ENCODE measurements at regions not wholly inside any gene's neighbourhood (a gene's known extent, or its start where the extent isn't known, plus 50 kb on each side); places are given as distances from the start of the nearest gene placed in this dataset.

GRCh38 chr1:68984289-68984688 is 487.4 kb upstream of the DEPDC1 start:
- H3K4me1 Mint-ChIP-seq: no peaks in the 10 kb centered on the region
- no peaks in the 10 kb centered on the region for H3K36me3 Mint-ChIP-seq (ENCODE audit: low read depth)

GRCh38 chr1:68994096-68994495 is 497.2 kb upstream of the DEPDC1 start:
- Mint-ChIP-seq H3K36me3 (ENCODE audit: low read depth) (no peaks in the 10 kb centered on the region), H3K9me3 (peaks cover 11% of the 10 kb centered on the region), H3K27ac (no peak overlapping the region), H3K4me1 (no peaks in the 10 kb centered on the region), H3K4me3 (no peak overlapping the region), H3K27me3 (ENCODE audit: low read depth) (no peaks in the 10 kb centered on the region)
- no peak for TF ChIP-seq CTCF (IDR thresholded peaks at IDR 0.05; ENCODE audit: unreplicated experiment in 3 of 3)

More at GRCh38 chr1:68984289-68984688, 487.4 kb upstream of the DEPDC1 start:
- Mint-ChIP-seq H3K27me3 (ENCODE audit: low read depth) (no peaks in the 10 kb centered on the region), H3K9me3 (peaks cover 23% of the 10 kb centered on the region), H3K27ac (no peak overlapping the region), H3K4me3 (no peak overlapping the region)
- TF ChIP-seq CTCF (IDR thresholded peaks at IDR 0.05; ENCODE audit: unreplicated experiment in 3 of 3): no peak

GRCh38 chr1:69016468-69016867 is 519.6 kb upstream of the DEPDC1 start:
- no peak overlapping the region for H3K27ac Mint-ChIP-seq
- TF ChIP-seq CTCF (IDR thresholded peaks at IDR 0.05; ENCODE audit: unreplicated experiment in 3 of 3): no peak
- H3K4me3 Mint-ChIP-seq: no peak overlapping the region
- peaks cover 10% of the 10 kb centered on the region for H3K9me3 Mint-ChIP-seq
- no peaks in the 10 kb centered on the region for H3K4me1 Mint-ChIP-seq
- H3K27me3 Mint-ChIP-seq (ENCODE audit: low read depth): no peaks in the 10 kb centered on the region
- no peaks in the 10 kb centered on the region for H3K36me3 Mint-ChIP-seq (ENCODE audit: low read depth)

- no peak overlapping the region for H3K4me3 Mint-ChIP-seq
- H3K27ac Mint-ChIP-seq: no peak overlapping the region
- H3K9me3 Mint-ChIP-seq: peaks cover 27% of the 10 kb centered on the region
- no peaks in the 10 kb centered on the region for H3K27me3 Mint-ChIP-seq (ENCODE audit: low read depth)
- TF ChIP-seq CTCF (IDR thresholded peaks at IDR 0.05; ENCODE audit: unreplicated experiment in 3 of 3): no peak
- H3K36me3 Mint-ChIP-seq (ENCODE audit: low read depth): no peaks in the 10 kb centered on the region
- H3K4me1 Mint-ChIP-seq: no peaks in the 10 kb centered on the region
Observed at GRCh38 chr1:69029649-69030048, 532.8 kb upstream of the DEPDC1 start.

GRCh38 chr1:69038379-69038778 is 529.3 kb upstream of the LRRC7 start:
- Mint-ChIP-seq H3K27ac (no peak overlapping the region), H3K9me3 (peaks cover 28% of the 10 kb centered on the region), H3K36me3 (ENCODE audit: low read depth) (no peaks in the 10 kb centered on the region), H3K4me3 (no peak overlapping the region), H3K27me3 (ENCODE audit: low read depth) (no peaks in the 10 kb centered on the region), H3K4me1 (no peaks in the 10 kb centered on the region)
- no peak for TF ChIP-seq CTCF (IDR thresholded peaks at IDR 0.05; ENCODE audit: unreplicated experiment in 3 of 3)

GRCh38 chr1:69045572-69045971 is 522.1 kb upstream of the LRRC7 start:
- no peaks in the 10 kb centered on the region for H3K36me3 Mint-ChIP-seq (ENCODE audit: low read depth)
- no peak overlapping the region for H3K27ac Mint-ChIP-seq
- TF ChIP-seq CTCF (IDR thresholded peaks at IDR 0.05; ENCODE audit: unreplicated experiment in 3 of 3): no peak
- no peaks in the 10 kb centered on the region for H3K4me1 Mint-ChIP-seq
- no peaks in the 10 kb centered on the region for H3K27me3 Mint-ChIP-seq (ENCODE audit: low read depth)
- H3K4me3 Mint-ChIP-seq: no peak overlapping the region
- H3K9me3 Mint-ChIP-seq: peaks cover 3% of the 10 kb centered on the region

Data from nephron (organoid).